Type B pancreatic cell (in vitro differentiated cells): ENCODE measurements at regions not wholly inside any gene's neighbourhood (a gene's known extent, or its start where the extent isn't known, plus 50 kb on each side); places are given as distances from the start of the nearest gene placed in this dataset.

Experiments used
- DNase-seq: peaks from one replicate; pipeline ENCODE4 v3.0.0; 2021; ENCODE audit warnings: mixed read lengths; ENCODE audit not compliant: unreplicated experiment; ENCODE audit errors: extremely low spot score
- H3K27ac Mint-ChIP-seq: 2 replicates; pipeline ENCODE4 v1.8.0; 2021; ENCODE audit warnings: mild to moderate bottlenecking, mixed read lengths
- H3K27me3 Mint-ChIP-seq: 2 replicates; pipeline ENCODE4 v1.8.0; 2021; ENCODE audit warnings: mixed read lengths
- H3K36me3 Mint-ChIP-seq: 2 replicates; pipeline ENCODE4 v1.8.0; 2021; ENCODE audit warnings: mixed read lengths
- H3K4me1 Mint-ChIP-seq: one replicate; pipeline ENCODE4 v1.8.0; 2021; ENCODE audit warnings: mixed read lengths; ENCODE audit not compliant: unreplicated experiment
- H3K4me3 Mint-ChIP-seq: 2 replicates; pipeline ENCODE4 v1.8.0; 2021; ENCODE audit warnings: mild to moderate bottlenecking, mixed read lengths
- H3K9me3 Mint-ChIP-seq: 2 replicates; pipeline ENCODE4 v1.8.0; 2021; ENCODE audit warnings: mixed read lengths
- CTCF ChIP-seq: fragments of 200-600 bp; sonication (generic); conservative IDR thresholded peaks from 2 replicates; pipeline ENCODE4 v1.5.0; 2021; ENCODE audit warnings: antibody characterized with exemption, mild to moderate bottlenecking

- Mint-ChIP-seq H3K4me3 (no peak overlapping the region), H3K9me3 (no peaks in the 10 kb centered on the region), H3K27me3 (no peaks in the 10 kb centered on the region), H3K27ac (no peak overlapping the region), H3K4me1 (peaks cover 6% of the 10 kb centered on the region), H3K36me3 (no peaks in the 10 kb centered on the region)
- no peak for TF ChIP-seq CTCF
- DNase-seq = no peak
Observed at GRCh38 chr2:207243601-207244000, 77.9 kb upstream of the KLF7 start.

GRCh38 chr2:207244971-207245925, 79.5 kb upstream of the KLF7 start:
- H3K9me3 Mint-ChIP-seq = no peaks in the 10 kb centered on the region
- H3K27ac Mint-ChIP-seq = no peak overlapping the region
- no peak overlapping the region for H3K4me3 Mint-ChIP-seq
- TF ChIP-seq CTCF = no peak
- H3K36me3 Mint-ChIP-seq = no peaks in the 10 kb centered on the region
- H3K4me1 Mint-ChIP-seq = no peaks in the 10 kb centered on the region
- no peak for DNase-seq
- H3K27me3 Mint-ChIP-seq = no peaks in the 10 kb centered on the region

GRCh38 chr2:207248702-207249377, 83.1 kb upstream of the KLF7 start:
- Mint-ChIP-seq H3K36me3 (no peaks in the 10 kb centered on the region), H3K4me1 (peaks cover 7% of the 10 kb centered on the region), H3K27me3 (no peaks in the 10 kb centered on the region), H3K9me3 (no peaks in the 10 kb centered on the region), H3K4me3 (no peak overlapping the region), H3K27ac (no peak overlapping the region)
- TF ChIP-seq CTCF = no peak
- DNase-seq = no peak

- H3K4me3 Mint-ChIP-seq = no peak overlapping the region
- H3K9me3 Mint-ChIP-seq = no peaks in the 10 kb centered on the region
- no peak for TF ChIP-seq CTCF
- DNase-seq = no peak
- peaks cover 15% of the 10 kb centered on the region for H3K4me1 Mint-ChIP-seq
- peaks cover 3% of the 10 kb centered on the region for H3K27me3 Mint-ChIP-seq
- no peaks in the 10 kb centered on the region for H3K36me3 Mint-ChIP-seq
- no peak overlapping the region for H3K27ac Mint-ChIP-seq
Observed at GRCh38 chr2:207251022-207251421, 85.3 kb upstream of the KLF7 start.

- Mint-ChIP-seq H3K27ac (no peak overlapping the region), H3K9me3 (no peaks in the 10 kb centered on the region), H3K27me3 (peaks cover 3% of the 10 kb centered on the region), H3K4me3 (no peak overlapping the region), H3K4me1 (peaks cover 19% of the 10 kb centered on the region), H3K36me3 (no peaks in the 10 kb centered on the region)
- TF ChIP-seq CTCF = no peak
- no peak for DNase-seq
Observed at GRCh38 chr2:207251573-207252192, 85.9 kb upstream of the KLF7 start.
